ENCODE measurements at regions not wholly inside any gene's neighbourhood (a gene's known extent, or its start where the extent isn't known, plus 50 kb on each side); places are given as distances from the start of the nearest gene placed in this dataset.

DNA sequence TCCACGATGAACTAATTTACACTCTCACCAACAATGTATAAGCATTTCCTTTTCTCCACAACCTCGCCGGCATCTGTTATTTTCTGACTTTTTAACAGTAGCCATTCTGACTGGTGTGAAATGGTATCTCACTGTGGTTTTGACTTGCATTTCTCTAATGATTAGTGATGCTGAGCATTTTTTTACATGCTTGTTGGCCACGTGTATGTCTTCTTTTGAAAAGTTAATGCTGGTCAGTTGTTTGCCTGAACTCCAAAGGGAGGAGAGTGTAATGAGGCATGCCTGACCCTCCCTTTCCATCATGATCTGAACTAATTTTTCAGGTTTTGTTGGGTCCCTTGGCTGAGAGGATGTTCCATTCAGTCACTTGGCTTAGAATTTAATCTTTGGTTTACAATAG is 50.7 kb upstream of the SVIL start:
- Histone ChIP-seq H3K9ac (no peak overlapping the region), H3K4me1 (ENCODE audit: low read depth, poor library complexity, severe bottlenecking) (no peaks in the 10 kb centered on the region), H3K36me3 (ENCODE audit: insufficient read depth) (no peaks in the 10 kb centered on the region), H2AFZ (ENCODE audit: low read depth) (no peak overlapping the region), H3K27ac (no peak overlapping the region), H3K27me3 (ENCODE audit: insufficient read depth, low read depth) (no peaks in the 10 kb centered on the region), H3K4me3 (IDR thresholded peaks at IDR 0.05; ENCODE audit: insufficient read depth, low read depth, low read length) (no peak overlapping the region), H3K79me2 (ENCODE audit: insufficient read depth, low read depth) (no peaks in the 10 kb centered on the region), H4K20me1 (ENCODE audit: insufficient read depth) (no peaks in the 10 kb centered on the region), H3K4me2 (no peak overlapping the region)
- TF ChIP-seq, protein P1, sequence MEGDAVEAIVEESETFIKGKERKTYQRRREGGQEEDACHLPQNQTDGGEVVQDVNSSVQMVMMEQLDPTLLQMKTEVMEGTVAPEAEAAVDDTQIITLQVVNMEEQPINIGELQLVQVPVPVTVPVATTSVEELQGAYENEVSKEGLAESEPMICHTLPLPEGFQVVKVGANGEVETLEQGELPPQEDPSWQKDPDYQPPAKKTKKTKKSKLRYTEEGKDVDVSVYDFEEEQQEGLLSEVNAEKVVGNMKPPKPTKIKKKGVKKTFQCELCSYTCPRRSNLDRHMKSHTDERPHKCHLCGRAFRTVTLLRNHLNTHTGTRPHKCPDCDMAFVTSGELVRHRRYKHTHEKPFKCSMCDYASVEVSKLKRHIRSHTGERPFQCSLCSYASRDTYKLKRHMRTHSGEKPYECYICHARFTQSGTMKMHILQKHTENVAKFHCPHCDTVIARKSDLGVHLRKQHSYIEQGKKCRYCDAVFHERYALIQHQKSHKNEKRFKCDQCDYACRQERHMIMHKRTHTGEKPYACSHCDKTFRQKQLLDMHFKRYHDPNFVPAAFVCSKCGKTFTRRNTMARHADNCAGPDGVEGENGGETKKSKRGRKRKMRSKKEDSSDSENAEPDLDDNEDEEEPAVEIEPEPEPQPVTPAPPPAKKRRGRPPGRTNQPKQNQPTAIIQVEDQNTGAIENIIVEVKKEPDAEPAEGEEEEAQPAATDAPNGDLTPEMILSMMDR (conservative IDR thresholded peaks at IDR 0.05; ENCODE audit: low read depth, low read length): no peak

Data from KMS-11 (cell line).